Endothelial cell of hepatic sinusoid (primary cell): ENCODE measurements at regions not wholly inside any gene's neighbourhood (a gene's known extent, or its start where the extent isn't known, plus 50 kb on each side); places are given as distances from the start of the nearest gene placed in this dataset.
"Not testable (repeated sequence)": the region's sequence is repeated elsewhere in the genome, so short reads cannot be mapped to it uniquely, and the experiment has no call there.

Experiments
- in situ Hi-C: cut with HindIII; loops from 2 replicates; pipeline ENCODE4 v1.10.0; 2017; ENCODE audit warnings: low sequenced_read_pairs

GRCh38 chr9:15047028-15047551 lies 136.9 kb upstream of the FREM1 start:
- in situ Hi-C loops, result no loop called here

DNA sequence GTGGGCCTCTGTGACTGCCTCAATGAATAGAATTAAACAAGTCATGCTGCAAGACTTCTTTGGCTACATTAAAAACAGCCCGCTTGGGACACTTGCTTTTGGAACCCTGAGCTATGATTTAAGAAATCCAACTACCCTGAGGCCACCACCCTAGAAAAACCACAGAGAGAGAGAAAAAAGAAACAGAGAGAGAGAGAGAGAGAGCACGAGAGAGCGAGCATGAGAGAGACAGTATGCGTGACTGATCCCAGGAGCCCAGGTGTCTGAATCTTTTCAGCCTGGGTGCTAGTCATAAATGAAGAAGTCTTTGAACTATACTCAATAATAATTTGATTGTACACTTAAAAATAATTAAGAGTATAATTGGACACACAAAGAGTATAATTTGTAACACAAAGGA lies 123.1 kb upstream of the FREM1 start:
- in situ Hi-C loops, result no loop called here

GRCh38 chr9:15032860-15033259 lies 122.6 kb upstream of the FREM1 start:
- in situ Hi-C loops, result no loop called here

DNA sequence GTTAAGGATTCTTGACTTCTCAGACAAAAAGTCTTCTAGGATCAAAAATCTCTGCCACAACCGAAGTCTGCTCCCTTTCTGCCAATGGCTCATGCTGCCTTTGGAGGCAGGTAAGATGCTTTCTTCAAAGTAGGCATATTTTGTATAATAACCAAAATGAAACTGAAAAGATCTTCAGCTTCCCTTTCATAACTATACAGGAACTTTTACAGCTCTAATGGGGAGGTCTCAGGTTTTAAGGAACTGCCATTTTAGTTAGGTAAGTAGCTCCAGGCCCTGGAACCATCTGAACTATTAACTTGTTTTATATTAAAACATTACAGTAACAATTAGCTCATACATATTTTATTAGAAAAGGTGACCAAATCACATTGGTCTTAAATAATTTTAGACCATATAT lies 110.9 kb upstream of the FREM1 start:
- in situ Hi-C loops, result no loop called here

DNA sequence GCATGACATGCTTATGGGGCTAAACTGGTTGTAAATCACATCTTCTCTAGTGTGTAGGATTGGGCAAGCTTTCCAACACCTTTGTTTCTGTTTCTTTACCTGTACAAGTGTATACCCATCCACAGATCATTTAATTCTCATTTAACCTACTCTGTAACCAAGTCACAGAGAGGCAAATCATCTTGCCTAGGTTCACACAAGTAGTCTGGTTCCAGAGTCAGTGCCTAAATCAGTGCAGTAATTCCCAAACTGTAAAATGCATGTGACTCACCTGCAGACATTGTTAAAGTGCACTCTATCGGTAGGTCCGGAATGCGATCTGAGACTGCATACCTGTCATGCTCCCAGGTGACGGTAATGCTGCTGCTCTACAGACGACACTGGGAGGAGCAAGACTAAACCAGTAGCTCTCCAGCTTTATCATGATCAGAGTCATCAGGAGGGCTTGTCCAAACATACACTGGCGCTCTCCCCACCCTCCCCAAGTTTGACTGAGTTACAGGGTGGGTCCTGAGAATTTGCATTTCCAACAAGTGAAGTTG lies 107.9 kb upstream of the FREM1 start:
- in situ Hi-C loops, result loop anchor here (5.0 kb wide), 1 partner anchor 34 kb away; no protein-coding TSS in a partner anchor

- in situ Hi-C loops, result no loop called here
Observed at GRCh38 chr9:15010581-15010980, 100.4 kb upstream of the FREM1 start.

GRCh38 chr9:15007698-15008097 lies 97.5 kb upstream of the FREM1 start:
- in situ Hi-C loops, result no loop called here

DNA sequence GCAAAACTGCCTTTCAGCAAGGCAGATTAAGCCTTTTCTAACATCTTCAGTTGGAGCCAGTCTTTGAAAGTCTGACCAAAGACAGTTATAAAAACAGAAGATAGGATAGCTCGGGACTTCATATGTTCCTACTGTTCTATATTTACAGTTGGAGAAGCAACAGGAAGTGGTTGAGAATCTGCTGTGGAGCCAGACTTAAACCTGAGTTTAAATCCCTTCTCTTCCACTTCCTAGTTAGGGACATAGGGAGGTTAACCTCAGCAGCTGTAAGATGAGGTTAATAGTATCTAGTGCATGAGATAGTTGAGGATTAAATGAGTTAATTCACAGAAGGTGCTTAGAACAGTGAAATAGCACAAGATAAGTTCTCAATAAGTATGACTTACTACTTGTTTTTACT lies 84.5 kb upstream of the FREM1 start:
- in situ Hi-C loops, result loop anchor here (5.0 kb wide), 1 partner anchor 87 kb away; no protein-coding TSS in a partner anchor

- in situ Hi-C loops, result loop anchor here (5.0 kb wide), 1 partner anchor 87 kb away; no protein-coding TSS in a partner anchor
Observed at GRCh38 chr9:14993901-14994554, 83.8 kb upstream of the FREM1 start.

- in situ Hi-C loops, result loop anchor here (5.0 kb wide), 1 partner anchor 86 kb away; no protein-coding TSS in a partner anchor
Observed at GRCh38 chr9:14993061-14993800, 83.0 kb upstream of the FREM1 start.

- in situ Hi-C loops, result loop anchor here (5.0 kb wide), 1 partner anchor 85 kb away; no protein-coding TSS in a partner anchor
Observed at GRCh38 chr9:14992516-14992915, 82.3 kb upstream of the FREM1 start.

- in situ Hi-C loops, result loop anchor here (5.0 kb wide), 1 partner anchor 85 kb away; no protein-coding TSS in a partner anchor
Observed at GRCh38 chr9:14992081-14992480, 81.9 kb upstream of the FREM1 start.

DNA sequence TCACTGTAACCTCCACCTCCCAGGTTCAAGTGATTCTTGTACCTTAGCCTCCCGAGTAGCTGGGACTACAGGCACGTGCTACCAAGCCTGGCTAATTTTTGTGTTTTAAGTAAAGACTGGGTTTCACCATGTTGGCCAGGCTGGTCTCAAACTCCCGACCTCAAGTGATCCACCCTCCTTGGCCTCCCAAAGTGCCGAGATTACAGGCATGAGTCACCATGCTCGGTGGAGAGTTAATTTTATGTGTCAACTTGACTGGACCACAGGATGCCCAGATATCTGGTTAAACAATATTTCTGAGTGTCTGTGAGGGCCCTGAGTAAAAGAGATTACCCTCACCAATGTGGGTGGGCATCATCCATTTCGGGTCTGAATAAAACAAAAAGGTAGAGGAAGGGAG lies 80.4 kb upstream of the FREM1 start:
- in situ Hi-C loops, result loop anchor here (5.0 kb wide), 1 partner anchor 83 kb away; no protein-coding TSS in a partner anchor

DNA sequence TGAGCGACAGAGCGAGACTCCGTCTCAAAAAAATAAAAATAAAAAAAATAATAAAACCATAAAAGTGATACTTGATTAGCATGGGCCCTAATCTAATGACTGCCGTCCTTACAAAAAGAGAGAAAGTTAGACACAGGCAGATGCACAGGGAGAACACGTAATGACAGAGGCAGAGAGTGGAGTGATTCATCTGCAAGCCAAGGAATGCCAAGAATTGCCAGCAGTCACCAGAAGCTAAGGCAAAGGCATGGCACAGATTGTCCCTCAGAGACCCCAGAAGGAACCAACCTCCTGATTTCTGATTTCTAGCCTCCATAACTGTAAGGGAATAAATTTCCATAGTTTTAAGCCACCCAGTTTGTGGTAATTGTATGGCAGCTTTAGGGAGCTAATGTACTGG lies 79.6 kb upstream of the FREM1 start:
- in situ Hi-C loops, result loop anchor here (5.0 kb wide), 1 partner anchor 83 kb away; no protein-coding TSS in a partner anchor

DNA sequence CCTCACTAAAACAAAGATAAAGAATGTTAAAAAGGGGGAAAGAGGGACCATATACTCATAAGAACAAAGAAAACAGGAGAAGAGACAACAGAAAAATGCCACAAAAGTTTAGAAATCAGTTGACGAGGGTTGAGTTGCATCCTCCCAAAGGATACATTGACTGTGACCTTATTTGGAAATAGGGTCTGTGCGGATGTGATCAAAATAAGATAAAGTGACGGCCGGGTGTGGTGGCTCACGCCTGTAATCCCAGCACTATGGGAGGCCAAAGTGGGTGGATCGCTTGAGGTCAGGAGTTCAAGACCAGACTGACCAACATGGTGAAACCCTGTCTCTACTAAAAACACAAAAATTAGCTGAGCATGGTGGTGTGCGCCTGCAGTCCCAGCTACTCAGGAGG lies 79.1 kb upstream of the FREM1 start:
- in situ Hi-C loops, result not testable (repeated sequence)

DNA sequence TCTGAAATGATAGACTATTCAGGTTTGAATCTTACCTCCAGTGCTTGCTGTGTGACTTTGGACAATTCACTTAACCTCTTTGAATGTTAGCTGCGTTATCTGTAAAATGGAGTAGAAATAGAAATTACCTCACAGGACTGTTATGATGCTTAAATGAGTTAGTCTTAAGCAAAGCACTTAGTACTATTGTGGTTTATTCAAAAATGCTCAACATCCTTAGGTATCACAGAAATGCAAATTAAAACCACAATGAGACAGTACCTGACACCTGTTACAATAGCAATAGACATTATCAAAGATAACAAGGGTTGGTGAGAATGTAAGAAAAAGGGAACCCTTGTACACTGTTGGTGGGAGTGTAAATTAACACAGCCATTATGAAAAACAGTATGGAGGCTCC lies 77.6 kb upstream of the FREM1 start:
- in situ Hi-C loops, result no loop called here

DNA sequence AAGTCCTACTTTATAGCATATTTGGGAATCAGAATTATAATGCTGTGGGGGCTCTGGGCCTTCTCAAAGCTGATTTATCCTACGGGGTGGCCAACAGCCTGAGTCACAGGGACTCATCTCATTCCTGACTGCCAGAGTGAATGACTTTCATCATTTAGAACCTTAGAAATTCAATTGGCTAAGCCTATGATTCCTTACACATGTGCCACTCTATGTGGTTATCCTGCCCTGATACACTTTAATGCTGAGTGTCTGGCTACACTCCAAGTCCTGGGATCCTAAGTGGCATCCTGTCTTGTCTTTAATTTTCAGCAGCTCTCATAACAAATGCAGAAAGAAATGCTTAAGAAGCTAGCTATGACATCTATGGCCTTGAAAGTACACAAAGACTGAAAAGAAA lies 75.2 kb upstream of the FREM1 start:
- in situ Hi-C loops, result no loop called here

DNA sequence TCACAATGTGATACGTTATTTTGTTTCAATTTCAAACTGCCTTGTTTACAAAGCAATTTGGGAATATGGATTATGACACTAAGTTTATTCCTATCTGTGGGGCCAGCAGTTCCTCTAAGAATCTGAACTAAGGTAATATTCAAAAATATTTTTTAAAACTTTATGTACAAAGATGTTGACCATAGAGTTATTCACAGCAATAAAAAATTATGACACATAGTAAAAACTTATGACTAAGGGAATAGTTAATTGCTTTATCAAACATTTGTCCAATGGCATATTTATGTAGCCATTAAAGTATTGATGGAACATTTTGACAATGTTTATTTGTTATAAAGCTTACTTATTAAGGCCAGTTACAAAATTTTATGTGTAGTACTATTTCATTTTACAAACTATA lies 73.4 kb upstream of the FREM1 start:
- in situ Hi-C loops, result no loop called here

DNA sequence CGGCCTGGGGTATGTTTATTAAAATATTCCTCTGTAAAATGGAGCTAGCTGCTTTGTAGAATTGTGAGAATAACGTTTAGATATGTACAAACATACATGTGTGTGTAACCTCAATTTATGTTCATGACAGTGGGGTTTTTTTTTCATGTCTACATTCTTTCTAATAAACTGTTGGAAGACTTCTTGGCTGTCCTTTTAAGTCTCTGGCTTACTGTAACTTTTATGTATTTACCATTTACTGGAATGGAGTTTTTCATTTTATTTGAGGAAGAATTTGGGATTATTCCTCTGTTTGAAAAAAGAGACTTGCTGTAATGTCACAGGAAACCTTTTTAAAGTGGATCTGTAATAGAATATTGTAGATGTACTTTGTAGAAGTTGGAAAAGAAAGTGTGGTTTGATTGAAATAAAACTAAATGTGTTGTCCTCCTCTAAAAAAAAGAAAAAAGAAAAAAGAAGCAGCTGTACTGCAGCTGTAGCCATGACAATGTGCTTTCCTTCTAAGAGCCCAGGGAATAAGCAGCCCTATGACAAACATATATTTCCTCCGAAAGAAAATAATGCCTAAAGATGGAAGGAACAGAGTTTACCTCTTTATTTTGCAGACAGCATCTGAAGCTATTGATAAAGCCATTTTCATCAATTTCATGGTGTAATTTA lies 71.2 kb upstream of the FREM1 start:
- in situ Hi-C loops, result no loop called here

DNA sequence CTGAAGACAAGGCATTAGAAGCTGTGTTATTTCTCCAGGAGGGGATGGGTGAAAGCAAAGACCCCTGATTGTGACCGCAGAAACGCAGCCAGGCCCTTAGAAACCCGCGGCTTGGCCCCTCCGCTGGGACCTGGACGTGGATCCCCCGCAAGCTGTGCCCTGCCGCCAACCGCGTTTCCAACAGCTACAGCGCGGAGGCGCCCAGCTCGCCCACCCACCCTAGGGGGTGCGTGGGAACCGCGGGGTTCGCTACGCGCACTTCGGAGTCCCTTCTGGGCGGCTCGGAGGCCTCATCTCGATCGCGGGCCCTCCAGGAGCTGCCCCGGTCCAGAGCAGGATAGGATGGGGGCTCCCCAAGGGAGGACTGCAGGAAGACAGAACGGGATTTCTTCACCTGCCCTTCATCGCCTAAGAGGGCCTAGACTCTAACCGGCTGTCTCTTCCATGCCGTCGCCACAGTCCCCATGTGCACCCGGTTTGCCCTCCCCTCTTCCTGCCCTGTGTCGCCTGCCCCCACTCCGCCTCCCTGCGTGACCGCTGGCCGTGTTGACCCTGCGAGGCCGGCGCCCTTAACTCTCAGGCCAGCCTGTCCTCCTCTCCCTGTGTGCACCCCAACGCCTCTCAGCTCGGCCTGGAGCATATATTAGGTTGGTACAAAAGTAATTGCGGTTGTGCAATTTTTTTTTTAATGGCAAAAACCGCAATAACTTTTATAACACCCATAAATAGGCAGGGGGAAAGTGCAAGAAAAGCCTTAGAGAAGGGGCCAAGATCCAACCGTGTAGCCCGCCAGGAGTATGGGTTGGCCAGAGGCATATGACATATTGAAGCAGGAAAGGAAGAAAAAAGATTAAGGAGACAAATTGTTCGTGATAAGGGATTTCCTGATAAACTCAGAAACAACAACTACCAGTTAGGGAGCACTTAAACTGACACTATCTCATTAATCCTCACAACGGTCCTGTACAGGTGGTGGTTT lies 68.1 kb upstream of the FREM1 start:
- in situ Hi-C loops, result no loop called here
